OCI-LY3 (cell line): ENCODE measurements at regions not wholly inside any gene's neighbourhood (a gene's known extent, or its start where the extent isn't known, plus 50 kb on each side); places are given as distances from the start of the nearest gene placed in this dataset.

ENCODE experiments used
- H2AFZ ChIP-seq: fragments of 200-600, 300-600 bp; shearing (Covaris generic); 2 replicates; pipeline ENCODE4 v1.6.0; 2014; ENCODE audit warnings: antibody characterized with exemption, low read depth, low read length
- H3K27ac ChIP-seq: fragments of 200-600, 300-600 bp; sonication (generic); 2 replicates; pipeline ENCODE4 v1.5.1; 2014; ENCODE audit warnings: mild to moderate bottlenecking, low read length, moderate library complexity, mixed read lengths
- H3K27me3 ChIP-seq: fragments of 200-600, 300-600 bp; sonication (generic); 2 replicates; pipeline ENCODE4 v1.6.1; 2014; ENCODE audit warnings: low read depth, low read length, mixed read lengths
- H3K36me3 ChIP-seq: fragments of 200-600, 300-600 bp; sonication (generic); replicated peaks from 2 replicates; pipeline ENCODE3; 2014; ENCODE audit warnings: low read depth, low read length, mixed read lengths
- H3K4me1 ChIP-seq: fragments of 300-600, 200-600 bp; sonication (generic); 2 replicates; pipeline ENCODE4 v1.6.1; 2014; ENCODE audit warnings: low read length, mixed read lengths
- H3K4me2 ChIP-seq: fragments of 200-600, 300-600 bp; sonication (generic); 2 replicates; pipeline ENCODE4 v1.6.1; 2014; ENCODE audit warnings: low read length, mixed read lengths
- H3K4me3 ChIP-seq: fragments of 300-600, 200-600 bp; sonication (generic); 2 replicates; pipeline ENCODE4 v1.5.1; 2014; ENCODE audit warnings: antibody characterized with exemption, mild to moderate bottlenecking, low read length, moderate library complexity
- H3K79me2 ChIP-seq: fragments of 300-600, 200-600 bp; shearing (Covaris generic); 2 replicates; pipeline ENCODE4 v1.6.1; 2014; ENCODE audit warnings: mild to moderate bottlenecking, low read length, mixed read lengths
- H3K9ac ChIP-seq: fragments of 300-600, 200-600 bp; shearing (Covaris generic); 2 replicates; pipeline ENCODE4 v1.6.0; 2014; ENCODE audit warnings: mild to moderate bottlenecking, low read length, moderate library complexity
- H3K9me3 ChIP-seq: fragments of 200-600, 300-600 bp; shearing (Covaris generic); 2 replicates; pipeline ENCODE4 v1.6.1; 2014; ENCODE audit warnings: low read length, mixed read lengths; ENCODE audit not compliant: insufficient read depth
- H4K20me1 ChIP-seq: fragments of 200-600, 300-600 bp; sonication (generic); 2 replicates; pipeline ENCODE4 v1.6.1; 2016; ENCODE audit warnings: low read length, mixed read lengths; ENCODE audit not compliant: insufficient read depth
- EZH2phosphoT487 ChIP-seq: fragments of 200-600 bp; shearing (Covaris generic); IDR thresholded peaks from 2 replicates; pipeline ENCODE4 v1.6.1; 2018; ENCODE audit warnings: antibody characterized with exemption, mixed run types, low read depth
- TF ChIP-seq, protein P1 (sequence below): fragments of 200-600, 300-600 bp; sonication (generic); IDR thresholded peaks from 2 replicates; pipeline ENCODE4 v1.5.1; 2014; ENCODE audit warnings: antibody characterized with exemption, low read length, low read depth

DNA sequence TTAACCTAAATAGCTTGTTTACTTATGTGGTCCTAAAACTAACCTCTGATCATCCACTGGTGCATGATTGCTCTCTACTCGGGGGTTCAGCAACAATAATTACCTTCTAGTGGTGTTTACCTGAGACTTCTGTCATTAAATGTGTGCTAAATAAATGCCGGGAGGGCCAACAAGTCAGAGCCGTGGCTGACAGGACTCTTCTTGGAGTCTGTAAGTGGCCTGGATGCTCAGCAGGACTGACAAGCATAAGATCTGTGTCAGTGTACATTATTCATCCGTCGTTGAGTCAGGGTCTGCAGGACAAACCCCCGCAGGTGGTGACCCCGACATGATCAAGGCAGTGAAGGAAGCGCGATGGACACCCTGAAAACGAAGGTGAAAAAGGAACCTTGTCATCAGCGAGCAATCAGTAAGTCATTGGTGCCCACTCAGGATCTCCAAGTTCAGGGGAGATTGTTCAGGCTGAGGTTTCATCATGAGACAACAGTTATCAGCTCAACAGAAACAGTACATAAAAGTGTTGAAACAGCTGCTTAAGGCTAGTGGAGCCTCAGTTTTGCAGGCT lies 1466.9 kb downstream of the UQCRFS1 start:
- Histone ChIP-seq H3K4me2 (no peak overlapping the region), H3K9ac (no peak overlapping the region), H3K4me3 (no peak overlapping the region), H3K36me3 (no peaks in the 10 kb centered on the region), H3K4me1 (no peaks in the 10 kb centered on the region), H3K27ac (no peak overlapping the region), H2AFZ (no peak overlapping the region), H4K20me1 (no peaks in the 10 kb centered on the region), H3K79me2 (no peaks in the 10 kb centered on the region), H3K27me3 (no peaks in the 10 kb centered on the region), H3K9me3 (no peaks in the 10 kb centered on the region)
- TF ChIP-seq, protein P1, sequence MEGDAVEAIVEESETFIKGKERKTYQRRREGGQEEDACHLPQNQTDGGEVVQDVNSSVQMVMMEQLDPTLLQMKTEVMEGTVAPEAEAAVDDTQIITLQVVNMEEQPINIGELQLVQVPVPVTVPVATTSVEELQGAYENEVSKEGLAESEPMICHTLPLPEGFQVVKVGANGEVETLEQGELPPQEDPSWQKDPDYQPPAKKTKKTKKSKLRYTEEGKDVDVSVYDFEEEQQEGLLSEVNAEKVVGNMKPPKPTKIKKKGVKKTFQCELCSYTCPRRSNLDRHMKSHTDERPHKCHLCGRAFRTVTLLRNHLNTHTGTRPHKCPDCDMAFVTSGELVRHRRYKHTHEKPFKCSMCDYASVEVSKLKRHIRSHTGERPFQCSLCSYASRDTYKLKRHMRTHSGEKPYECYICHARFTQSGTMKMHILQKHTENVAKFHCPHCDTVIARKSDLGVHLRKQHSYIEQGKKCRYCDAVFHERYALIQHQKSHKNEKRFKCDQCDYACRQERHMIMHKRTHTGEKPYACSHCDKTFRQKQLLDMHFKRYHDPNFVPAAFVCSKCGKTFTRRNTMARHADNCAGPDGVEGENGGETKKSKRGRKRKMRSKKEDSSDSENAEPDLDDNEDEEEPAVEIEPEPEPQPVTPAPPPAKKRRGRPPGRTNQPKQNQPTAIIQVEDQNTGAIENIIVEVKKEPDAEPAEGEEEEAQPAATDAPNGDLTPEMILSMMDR: no peak
- no peak for TF ChIP-seq EZH2phosphoT487

DNA sequence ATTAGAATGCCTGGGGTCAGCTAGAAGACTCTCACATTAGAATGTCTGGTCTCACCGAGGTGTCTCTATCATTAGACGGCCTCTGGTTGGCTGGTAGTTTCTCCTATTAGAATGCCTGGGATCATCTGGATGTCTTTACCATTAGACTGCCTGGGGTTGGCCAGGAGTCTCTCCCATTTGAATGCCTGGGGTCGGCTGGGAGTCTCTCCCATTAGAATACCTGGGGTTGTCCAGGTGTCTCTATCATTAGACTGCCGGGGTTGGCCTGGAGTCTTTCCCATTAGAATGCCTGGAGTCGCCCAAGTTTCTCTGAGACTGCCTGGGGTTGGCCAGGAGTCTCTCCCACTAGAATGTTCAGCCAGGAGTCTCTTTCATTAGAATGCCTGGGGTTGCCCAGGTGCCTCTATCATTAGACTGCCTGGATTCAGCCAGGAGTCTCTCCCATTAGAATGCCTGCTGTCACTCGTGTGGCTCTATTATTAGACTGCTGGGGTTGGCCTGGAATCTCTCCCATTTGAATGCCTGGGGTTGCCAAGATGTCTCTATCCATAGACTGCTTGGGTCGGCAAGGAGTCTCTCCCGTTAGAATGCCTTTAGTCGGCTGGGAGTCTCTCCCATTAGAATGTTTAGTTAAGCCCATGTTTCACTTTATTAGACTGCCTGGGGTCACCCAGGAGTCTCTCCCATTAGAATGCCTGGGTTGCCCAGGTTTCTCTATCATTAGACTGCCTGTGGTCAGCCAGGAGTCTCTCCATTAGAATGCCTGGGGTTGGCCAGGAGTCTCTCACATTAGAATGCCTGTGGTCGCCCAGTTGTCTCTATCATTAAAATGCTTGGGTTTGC lies 1467.8 kb downstream of the UQCRFS1 start:
- H3K27me3 ChIP-seq: no peaks in the 10 kb centered on the region
- H3K4me1 ChIP-seq: no peaks in the 10 kb centered on the region
- no peaks in the 10 kb centered on the region for H3K79me2 ChIP-seq
- H3K27ac ChIP-seq: no peak overlapping the region
- H3K36me3 ChIP-seq: no peaks in the 10 kb centered on the region
- TF ChIP-seq, protein P1: no peak
- no peak for TF ChIP-seq EZH2phosphoT487
- no peaks in the 10 kb centered on the region for H3K9me3 ChIP-seq
- no peak overlapping the region for H3K4me2 ChIP-seq
- no peak overlapping the region for H2AFZ ChIP-seq
- H3K4me3 ChIP-seq: no peak overlapping the region
- no peaks in the 10 kb centered on the region for H4K20me1 ChIP-seq
- no peak overlapping the region for H3K9ac ChIP-seq

DNA sequence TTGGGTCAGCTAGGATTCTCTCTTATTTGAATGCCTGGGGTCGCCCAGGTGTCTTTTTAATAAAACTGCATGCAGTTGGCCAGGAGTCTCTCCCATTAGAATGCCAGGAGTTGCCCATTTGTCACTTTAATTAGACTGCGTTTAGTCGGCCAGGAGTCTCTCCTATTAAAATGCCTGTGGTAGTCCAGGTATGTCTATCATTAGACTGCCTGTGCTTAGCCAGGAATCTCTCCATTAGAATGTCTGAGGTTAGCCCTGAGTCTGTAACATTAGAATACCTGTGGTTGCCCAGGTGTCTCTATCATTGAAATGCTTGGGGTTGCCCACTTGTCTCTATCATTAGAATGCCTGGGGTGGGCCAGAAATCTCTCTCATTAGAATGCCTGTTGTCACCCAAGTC lies 1470.9 kb downstream of the UQCRFS1 start:
- no peak overlapping the region for H3K4me2 ChIP-seq
- H3K27ac ChIP-seq: no peak overlapping the region
- no peaks in the 10 kb centered on the region for H3K9me3 ChIP-seq
- no peaks in the 10 kb centered on the region for H3K4me1 ChIP-seq
- H3K9ac ChIP-seq: no peak overlapping the region
- no peak overlapping the region for H3K4me3 ChIP-seq
- no peaks in the 10 kb centered on the region for H3K79me2 ChIP-seq
- TF ChIP-seq, protein P1: no peak
- no peak for TF ChIP-seq EZH2phosphoT487
- H4K20me1 ChIP-seq: no peaks in the 10 kb centered on the region
- no peak overlapping the region for H2AFZ ChIP-seq
- peaks cover 3% of the 10 kb centered on the region for H3K36me3 ChIP-seq
- H3K27me3 ChIP-seq: no peaks in the 10 kb centered on the region

DNA sequence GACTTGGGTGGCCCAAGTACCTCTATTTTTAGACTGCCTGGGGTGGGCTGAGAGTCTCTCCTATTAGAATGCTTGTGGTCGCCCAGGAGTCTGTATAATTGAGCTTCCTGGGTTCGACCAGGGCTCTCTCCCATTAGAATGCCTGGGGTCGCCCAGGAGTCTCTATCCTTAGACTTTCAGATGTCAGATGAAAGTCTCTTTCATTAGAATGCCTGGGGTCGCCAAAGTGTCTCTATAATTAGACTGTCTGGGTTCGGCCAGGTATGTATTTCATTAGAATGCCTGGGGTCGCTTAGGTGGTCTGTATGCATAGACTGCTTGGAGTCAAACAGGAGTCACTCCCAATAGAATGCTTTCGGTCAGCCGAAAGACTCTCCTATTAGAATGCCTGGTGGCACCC lies 1471.7 kb downstream of the UQCRFS1 start:
- Histone ChIP-seq H2AFZ (no peak overlapping the region), H3K36me3 (peaks cover 3% of the 10 kb centered on the region), H3K4me3 (no peak overlapping the region), H3K9me3 (no peaks in the 10 kb centered on the region), H4K20me1 (no peaks in the 10 kb centered on the region), H3K27me3 (no peaks in the 10 kb centered on the region), H3K9ac (no peak overlapping the region), H3K4me1 (no peaks in the 10 kb centered on the region), H3K27ac (no peak overlapping the region), H3K4me2 (no peak overlapping the region), H3K79me2 (no peaks in the 10 kb centered on the region)
- TF ChIP-seq, protein P1: no peak
- TF ChIP-seq EZH2phosphoT487: no peak
